Upper lobe of left lung (tissue), 6 donors: ENCODE measurements at regions not wholly inside any gene's neighbourhood (a gene's known extent, or its start where the extent isn't known, plus 50 kb on each side); places are given as distances from the start of the nearest gene placed in this dataset.

Source experiments
- ATAC-seq, 2 donors: fragments of 200-7000 bp; cut with Tn5 transposase; one replicate each; pipeline ENCODE4 v1.9.1; 2022; ENCODE audit warnings: mild to moderate bottlenecking in 2 of 2, moderate library complexity in 2 of 2; ENCODE audit not compliant: low FRiP score in 2 of 2
- DNase-seq, 2 donors: peaks; one replicate each; pipeline ENCODE4 v3.0.0-alpha.2; 2019 to 2020
- H3K27ac ChIP-seq, 4 donors: fragments of 200-600 bp; sonication (generic); one replicate each; pipeline ENCODE4 v1.5.1; 2016 to 2019
- H3K27me3 ChIP-seq, 4 donors: fragments of 200-600 bp; sonication (generic); one replicate each; pipeline ENCODE4 v1.5.1; 2017 to 2019
- H3K36me3 ChIP-seq, 4 donors: fragments of 200-600 bp; sonication (generic); one replicate each; pipeline ENCODE4 v1.5.1; 2016 to 2019
- H3K4me1 ChIP-seq, 4 donors: fragments of 200-600 bp; sonication (generic); one replicate each; pipeline ENCODE4 v1.5.1; 2018 to 2019
- H3K4me3 ChIP-seq, 4 donors: fragments of 200-600 bp; sonication (generic); one replicate each; pipeline ENCODE4 v1.5.1; 2017 to 2019; ENCODE audit warnings: mild to moderate bottlenecking in 2 of 4, moderate library complexity in 1 of 4
- H3K9me3 ChIP-seq, 4 donors: fragments of 200-600 bp; sonication (generic); one replicate each; pipeline ENCODE4 v1.5.1; 2018 to 2019
- EP300 ChIP-seq, 4 donors: sonication (generic); formaldehyde crosslinking; IDR thresholded peaks; one replicate each; pipeline ENCODE4 v1.5.1; 2017; ENCODE audit warnings: antibody characterized with exemption in 4 of 4, control low read depth in 2 of 4
- POLR2A ChIP-seq, 4 donors: fragments of 450-650 bp; IDR thresholded peaks; one replicate each; pipeline ENCODE4 v1.5.1; 2016 to 2017; ENCODE audit warnings: antibody characterized with exemption in 4 of 4, mild to moderate bottlenecking in 2 of 4
- POLR2AphosphoS5 ChIP-seq, 2 donors: sonication (generic); formaldehyde crosslinking; IDR thresholded peaks; one replicate each; pipeline ENCODE4 v1.5.1; 2017; ENCODE audit warnings: antibody characterized with exemption in 2 of 2
- WGBS, 2 donors: methylation state at CpG; one replicate each; pipeline ENCODE4 v1.1.5; 2017 to 2018; 5-methylcytosine and 5-hydroxymethylcytosine counted together
- TF ChIP-seq, protein P1 (sequence below), 6 experiments: fragments of 450-650 bp in 4 of 6; fragments of 200-600 bp in 2 of 6; sonication (generic) in 2 of 6; IDR thresholded peaks; one replicate each; pipeline ENCODE4 v1.5.1; 2016 to 2019; ENCODE audit warnings: antibody characterized with exemption in 6 of 6
- donor health status: DM: no; HTN: no; CAD: no; lungs with moderate emphysema.
- donor health status: DM: no; HTN: yes; CAD: no; lungs with severe emphysema.

DNA sequence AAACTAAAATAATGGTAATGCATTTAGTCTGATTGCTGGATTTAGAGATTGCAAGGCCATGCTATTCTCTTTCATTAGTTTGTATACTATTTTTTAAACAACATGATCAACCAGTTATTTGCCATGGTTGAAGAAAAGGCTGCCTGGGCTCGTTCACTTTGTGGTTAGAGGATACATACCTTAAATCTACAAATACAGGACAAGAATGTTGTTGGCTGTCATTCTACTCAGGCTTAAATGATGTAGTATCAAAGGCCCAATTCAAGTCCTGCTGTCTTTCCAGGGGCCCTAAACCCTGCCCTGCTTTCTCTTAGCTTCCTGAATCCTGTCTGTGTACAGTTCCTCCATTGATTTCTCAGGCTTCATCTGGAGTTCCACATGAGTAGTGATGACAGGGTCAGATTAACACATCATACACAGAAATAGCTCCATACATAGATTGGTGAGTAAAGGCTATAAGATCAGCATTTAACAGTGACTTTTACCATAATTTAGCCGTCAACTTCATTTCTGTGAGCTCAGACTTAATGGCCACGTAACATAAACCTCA is 114.9 kb upstream of the GPRIN3 start:
- no peak for DNase-seq
- 86 to 94% methylated on average over 3 of the region's 3 CpGs for WGBS, 2 donors
- no peaks in the 10 kb centered on the region for H3K4me1 ChIP-seq

DNA sequence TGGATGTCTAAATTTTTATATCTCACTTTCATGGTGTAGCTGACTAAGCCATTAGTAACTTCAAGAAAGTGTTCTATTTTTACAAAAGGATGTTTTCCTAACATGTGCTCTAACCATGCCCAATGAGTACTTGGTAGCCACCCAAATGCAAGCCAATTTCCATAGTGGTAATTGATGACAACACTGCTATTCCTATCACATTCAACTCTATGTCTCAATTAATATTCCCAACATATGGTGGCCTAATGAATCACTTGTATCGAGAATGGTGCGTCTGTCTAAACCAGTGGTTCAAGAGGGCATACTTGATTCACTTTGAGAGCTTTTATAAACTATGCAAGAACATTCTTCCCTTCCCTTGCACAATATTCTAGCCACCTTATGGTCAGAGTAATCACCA is 112.9 kb upstream of the GPRIN3 start:
- TF ChIP-seq POLR2A (IDR thresholded peaks at IDR 0.05) (no peak), EP300 (IDR thresholded peaks at IDR 0.05) (peak in 1 of 4 donors; percentile 20)
- ATAC-seq, result no peak

More for the DNA sequence above, 114.9 kb upstream of the GPRIN3 start:
- TF ChIP-seq POLR2AphosphoS5 (IDR thresholded peaks at IDR 0.05), result no peak
- no peak for TF ChIP-seq POLR2A (IDR thresholded peaks at IDR 0.05)
- no peak for TF ChIP-seq EP300 (IDR thresholded peaks at IDR 0.05)
- no peaks in the 10 kb centered on the region for H3K9me3 ChIP-seq
- H3K36me3 ChIP-seq, result no peaks in the 10 kb centered on the region
- H3K27ac ChIP-seq, result no peak overlapping the region
- H3K4me3 ChIP-seq, result no peak overlapping the region
- no peaks in the 10 kb centered on the region for H3K27me3 ChIP-seq
- ATAC-seq, result no peak

DNA sequence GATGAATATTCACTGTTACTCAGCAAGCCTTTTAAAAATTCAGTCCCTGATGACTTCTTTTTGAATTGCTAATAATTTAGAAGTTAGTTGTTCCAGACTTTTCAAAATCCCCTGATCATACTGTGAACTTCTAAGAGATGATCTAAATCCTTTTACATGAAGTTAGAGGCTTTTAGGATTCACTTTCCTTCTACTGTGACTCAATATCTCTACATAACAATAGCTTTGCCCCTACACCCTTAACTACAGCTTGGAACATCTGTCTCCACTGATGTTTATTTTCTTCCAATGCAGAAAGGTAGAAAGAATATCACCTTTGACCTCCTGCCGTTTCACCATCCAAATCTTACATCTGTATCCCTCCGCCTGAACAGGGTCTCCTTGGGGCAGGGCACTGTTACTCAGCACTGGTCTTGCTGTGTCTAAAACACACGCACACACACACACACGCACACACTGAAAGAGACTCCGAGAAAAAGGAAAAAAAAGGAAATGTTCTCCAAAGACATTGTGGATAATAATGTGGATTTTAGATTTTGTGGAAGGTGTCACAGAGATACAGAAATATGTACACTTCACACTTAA is 111.6 kb upstream of the GPRIN3 start:
- Histone ChIP-seq H3K4me1 (no peaks in the 10 kb centered on the region), H3K4me3 (no peak overlapping the region), H3K27me3 (no peaks in the 10 kb centered on the region), H3K9me3 (no peaks in the 10 kb centered on the region), H3K27ac (no peak overlapping the region), H3K36me3 (no peaks in the 10 kb centered on the region)
- TF ChIP-seq, protein P1, sequence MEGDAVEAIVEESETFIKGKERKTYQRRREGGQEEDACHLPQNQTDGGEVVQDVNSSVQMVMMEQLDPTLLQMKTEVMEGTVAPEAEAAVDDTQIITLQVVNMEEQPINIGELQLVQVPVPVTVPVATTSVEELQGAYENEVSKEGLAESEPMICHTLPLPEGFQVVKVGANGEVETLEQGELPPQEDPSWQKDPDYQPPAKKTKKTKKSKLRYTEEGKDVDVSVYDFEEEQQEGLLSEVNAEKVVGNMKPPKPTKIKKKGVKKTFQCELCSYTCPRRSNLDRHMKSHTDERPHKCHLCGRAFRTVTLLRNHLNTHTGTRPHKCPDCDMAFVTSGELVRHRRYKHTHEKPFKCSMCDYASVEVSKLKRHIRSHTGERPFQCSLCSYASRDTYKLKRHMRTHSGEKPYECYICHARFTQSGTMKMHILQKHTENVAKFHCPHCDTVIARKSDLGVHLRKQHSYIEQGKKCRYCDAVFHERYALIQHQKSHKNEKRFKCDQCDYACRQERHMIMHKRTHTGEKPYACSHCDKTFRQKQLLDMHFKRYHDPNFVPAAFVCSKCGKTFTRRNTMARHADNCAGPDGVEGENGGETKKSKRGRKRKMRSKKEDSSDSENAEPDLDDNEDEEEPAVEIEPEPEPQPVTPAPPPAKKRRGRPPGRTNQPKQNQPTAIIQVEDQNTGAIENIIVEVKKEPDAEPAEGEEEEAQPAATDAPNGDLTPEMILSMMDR (IDR thresholded peaks at IDR 0.05), result no peak
- TF ChIP-seq POLR2A (IDR thresholded peaks at IDR 0.05) (no peak), EP300 (IDR thresholded peaks at IDR 0.05) (no peak), POLR2AphosphoS5 (IDR thresholded peaks at IDR 0.05) (no peak)
- DNase-seq, result no peak
- no peak for ATAC-seq
- WGBS, 2 donors, result 83 to 90% methylated on average over 5 of the region's 5 CpGs

More for the DNA sequence above, 112.9 kb upstream of the GPRIN3 start:
- no peak overlapping the region for H3K4me3 ChIP-seq
- no peaks in the 10 kb centered on the region for H3K4me1 ChIP-seq
- 64 to 76% methylated on average over 2 of the region's 2 CpGs for WGBS, 2 donors
- DNase-seq, result no peak
- H3K27me3 ChIP-seq, result no peaks in the 10 kb centered on the region
- H3K36me3 ChIP-seq, result no peaks in the 10 kb centered on the region
- H3K27ac ChIP-seq, result no peak overlapping the region
- no peaks in the 10 kb centered on the region for H3K9me3 ChIP-seq

DNA sequence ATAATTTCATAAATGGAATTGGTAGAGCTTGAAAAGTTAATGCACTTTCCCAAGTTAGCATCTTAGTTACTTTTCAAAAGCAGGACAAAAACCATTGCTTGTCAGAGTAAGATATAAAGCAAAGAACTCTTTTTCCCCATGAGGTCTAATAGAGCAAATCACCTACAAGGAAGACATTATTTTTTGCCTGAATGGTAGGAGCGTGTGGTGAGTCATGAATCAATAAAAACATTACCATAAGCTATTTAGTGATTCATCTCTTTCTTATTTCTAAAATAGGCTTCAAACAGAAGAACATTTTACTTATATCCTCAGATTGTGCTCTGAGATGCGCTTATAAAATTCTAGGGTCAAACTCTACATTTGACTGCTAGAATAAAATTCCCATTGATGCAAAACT is 109.4 kb upstream of the GPRIN3 start:
- ATAC-seq (no peak), DNase-seq (no peak)
- Histone ChIP-seq H3K27me3 (no peaks in the 10 kb centered on the region), H3K27ac (no peak overlapping the region), H3K9me3 (no peaks in the 10 kb centered on the region), H3K4me3 (no peak overlapping the region), H3K4me1 (no peaks in the 10 kb centered on the region), H3K36me3 (no peaks in the 10 kb centered on the region)
- WGBS, 2 donors, result 95 to 96% methylated on average over 2 of the region's 2 CpGs
- TF ChIP-seq EP300 (IDR thresholded peaks at IDR 0.05), result no peak
- no peak for TF ChIP-seq POLR2AphosphoS5 (IDR thresholded peaks at IDR 0.05)
- TF ChIP-seq, protein P1 (IDR thresholded peaks at IDR 0.05), result no peak
- TF ChIP-seq POLR2A (IDR thresholded peaks at IDR 0.05), result no peak

DNA sequence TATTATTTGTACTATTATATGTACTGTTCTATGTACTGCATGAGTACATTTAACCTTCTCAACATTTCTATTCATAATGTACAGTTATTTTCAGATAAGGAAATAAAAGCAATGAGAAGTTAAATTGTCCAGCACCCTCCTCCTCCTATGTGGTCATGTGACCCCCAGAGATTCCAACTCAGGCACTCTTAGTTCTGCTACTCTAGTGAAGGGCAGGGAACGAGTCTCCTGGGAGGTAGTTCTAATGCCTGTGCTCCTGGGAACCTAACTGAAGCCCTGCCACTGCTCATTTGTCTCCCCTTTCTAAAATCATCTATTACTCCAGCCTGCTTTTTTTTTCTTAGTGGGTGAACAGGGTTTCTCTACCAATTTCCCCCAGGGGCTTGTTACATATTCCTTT is 105.9 kb upstream of the GPRIN3 start:
- no peak for DNase-seq
- no peak for ATAC-seq
- WGBS, 2 donors, result 65 to 73% methylated on average over 1 of the region's 1 CpG

More for the DNA sequence above, 105.9 kb upstream of the GPRIN3 start:
- Histone ChIP-seq H3K9me3 (no peaks in the 10 kb centered on the region), H3K4me3 (no peak overlapping the region), H3K27ac (no peak overlapping the region), H3K36me3 (no peaks in the 10 kb centered on the region), H3K4me1 (no peaks in the 10 kb centered on the region), H3K27me3 (no peaks in the 10 kb centered on the region)
- TF ChIP-seq POLR2A (IDR thresholded peaks at IDR 0.05), result no peak
- TF ChIP-seq, protein P1 (IDR thresholded peaks at IDR 0.05), result no peak
- TF ChIP-seq POLR2AphosphoS5 (IDR thresholded peaks at IDR 0.05), result no peak
- no peak for TF ChIP-seq EP300 (IDR thresholded peaks at IDR 0.05)
